Natural killer cell (primary cell): ENCODE measurements at regions not wholly inside any gene's neighbourhood (a gene's known extent, or its start where the extent isn't known, plus 50 kb on each side); places are given as distances from the start of the nearest gene placed in this dataset.

Source experiments
- ATAC-seq, 3 donors: fragments of 150-1000 bp in 2 of 3; fragments of 200-7000 bp in 1 of 3; cut with Tn5 transposase; 1 replicate in 1 of 3; 2 replicates in 2 of 3; pipeline ENCODE4 v1.10.0; 2021; ENCODE audit warnings: mild to moderate bottlenecking in 2 of 3, moderate library complexity in 2 of 3
- DNase-seq, 2 donors: peaks; one replicate each; pipeline versions ENCODE4 v3.0.0 to v3.0.0-alpha.2; 2013 to 2021; ENCODE audit warnings: mixed read lengths in 1 of 2
- H3K27ac ChIP-seq: one replicate; pipeline ENCODE4 v1.5.1; 2013; ENCODE audit warnings: mild to moderate bottlenecking, low read length
- H3K27me3 ChIP-seq: one replicate; pipeline ENCODE4 v1.6.1; 2013; ENCODE audit warnings: low read length; ENCODE audit not compliant: control insufficient read depth, insufficient read depth
- H3K36me3 ChIP-seq: one replicate; pipeline ENCODE4 v1.6.1; 2013; ENCODE audit warnings: low read length; ENCODE audit not compliant: control insufficient read depth, insufficient read depth
- H3K4me1 ChIP-seq: one replicate; pipeline ENCODE4 v1.6.1; 2013; ENCODE audit warnings: low read length; ENCODE audit not compliant: control insufficient read depth, insufficient read depth
- H3K4me3 ChIP-seq: one replicate; pipeline ENCODE4 v1.5.1; 2013; ENCODE audit warnings: low read length
- H3K9me3 ChIP-seq: one replicate; pipeline ENCODE4 v1.6.1; 2013; ENCODE audit warnings: low read length; ENCODE audit not compliant: control insufficient read depth, insufficient read depth
- H3K27ac Mint-ChIP-seq, 2 donors: one replicate each; pipeline ENCODE4 v1.8.0; 2022; ENCODE audit warnings: mild to moderate bottlenecking in 2 of 2, mixed read lengths in 2 of 2, moderate library complexity in 1 of 2
- H3K27me3 Mint-ChIP-seq, 2 donors: one replicate each; pipeline ENCODE4 v1.8.0; 2022; ENCODE audit warnings: low read depth in 2 of 2, mixed read lengths in 2 of 2
- H3K36me3 Mint-ChIP-seq: one replicate; pipeline ENCODE4 v1.8.0; 2022; ENCODE audit warnings: mixed read lengths
- H3K4me1 Mint-ChIP-seq, 2 donors: one replicate each; pipeline ENCODE4 v1.8.0; 2022; ENCODE audit warnings: mixed read lengths in 2 of 2
- H3K4me3 Mint-ChIP-seq: one replicate; pipeline ENCODE4 v1.8.0; 2022; ENCODE audit warnings: mild to moderate bottlenecking, moderate library complexity, mixed read lengths
- H3K9me3 Mint-ChIP-seq, 2 donors: one replicate each; pipeline ENCODE4 v1.8.0; 2022; ENCODE audit warnings: mixed read lengths in 2 of 2
- CTCF ChIP-seq: fragments of 200-600 bp; IDR thresholded peaks from one replicate; pipeline ENCODE4 v1.8.0; 2022; ENCODE audit warnings: antibody characterized with exemption
- WGBS: methylation state at CpG from one replicate; pipeline ENCODE4 v1.1.7; 2013; ENCODE audit warnings: missing lambda C conversion rate; ENCODE audit not compliant: insufficient coverage; 5-methylcytosine and 5-hydroxymethylcytosine counted together
- intact Hi-C: fragments of 100-400 bp; cut with micrococcal nuclease; formaldehyde crosslinking; loops from one replicate; pipeline ENCODE4 v1.14.2; 2022

DNA sequence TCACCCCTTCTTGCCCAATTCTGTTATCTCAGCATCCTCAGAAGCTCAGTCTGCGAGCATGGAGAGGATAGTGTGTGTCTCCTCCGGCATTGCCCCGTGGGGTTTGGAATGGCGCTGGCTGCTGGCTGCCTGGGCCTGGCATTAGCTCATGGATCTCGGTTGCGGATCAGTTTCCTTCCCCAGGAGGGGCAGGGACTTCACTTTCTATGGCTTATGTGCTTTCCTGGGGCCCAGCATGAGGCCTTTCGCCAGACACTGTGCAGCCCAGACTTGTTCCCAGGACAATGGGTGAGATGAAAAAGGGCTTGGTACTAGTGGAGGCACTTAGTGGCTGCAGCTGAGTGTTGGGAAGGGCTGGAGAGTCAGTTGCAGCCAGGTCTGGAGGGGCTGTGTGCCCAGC lies 143.3 kb downstream of the GLI2 start:
- Mint-ChIP-seq H3K9me3 (no peaks in the 10 kb centered on the region), H3K36me3 (no peaks in the 10 kb centered on the region), H3K27me3 (peaks cover 2 to 9% of the 10 kb centered on the region in 2 donors), H3K4me1 (no peaks in the 10 kb centered on the region), H3K4me3 (no peak overlapping the region), H3K27ac (no peak overlapping the region)
- no peaks in the 10 kb centered on the region for H3K4me1 ChIP-seq
- no peak overlapping the region for H3K27ac ChIP-seq
- intact Hi-C loops: no loop called here
- H3K4me3 ChIP-seq: no peak overlapping the region
- TF ChIP-seq CTCF: no peak
- H3K9me3 ChIP-seq: no peaks in the 10 kb centered on the region
- ATAC-seq: no peak
- WGBS: 91% methylated on average over 7 of the region's 7 CpGs
- no peaks in the 10 kb centered on the region for H3K36me3 ChIP-seq
- no peaks in the 10 kb centered on the region for H3K27me3 ChIP-seq
- DNase-seq: no peak

- WGBS: 84% methylated on average over 24 of the region's 24 CpGs
- Histone ChIP-seq H3K27ac (no peak overlapping the region), H3K36me3 (no peaks in the 10 kb centered on the region), H3K27me3 (no peaks in the 10 kb centered on the region), H3K4me3 (no peak overlapping the region), H3K4me1 (no peaks in the 10 kb centered on the region), H3K9me3 (no peaks in the 10 kb centered on the region)
- Mint-ChIP-seq H3K36me3 (no peaks in the 10 kb centered on the region), H3K4me3 (no peak overlapping the region), H3K4me1 (no peaks in the 10 kb centered on the region), H3K27me3 (peaks cover 2 to 9% of the 10 kb centered on the region in 2 donors), H3K27ac (no peak overlapping the region), H3K9me3 (no peaks in the 10 kb centered on the region)
- no peak for TF ChIP-seq CTCF
- intact Hi-C loops: no loop called here
- no peak for DNase-seq
- no peak for ATAC-seq
These were observed 144.0 kb downstream of the GLI2 start for GRCh38 chr2:120879431-120880295.

- Mint-ChIP-seq H3K27ac (no peak overlapping the region), H3K9me3 (no peaks in the 10 kb centered on the region), H3K4me3 (no peak overlapping the region), H3K4me1 (no peaks in the 10 kb centered on the region), H3K27me3 (peaks cover 2 to 9% of the 10 kb centered on the region in 2 donors), H3K36me3 (no peaks in the 10 kb centered on the region)
- no peak for ATAC-seq
- no peaks in the 10 kb centered on the region for H3K4me1 ChIP-seq
- TF ChIP-seq CTCF: no peak
- no peak for DNase-seq
- H3K9me3 ChIP-seq: no peaks in the 10 kb centered on the region
- no peak overlapping the region for H3K4me3 ChIP-seq
- 46% methylated on average over 7 of the region's 7 CpGs for WGBS
- no peak overlapping the region for H3K27ac ChIP-seq
- no peaks in the 10 kb centered on the region for H3K36me3 ChIP-seq
- no peaks in the 10 kb centered on the region for H3K27me3 ChIP-seq
- intact Hi-C loops: no loop called here
These were observed 144.7 kb downstream of the GLI2 start for GRCh38 chr2:120880381-120880780.
